ENCODE measurements at regions not wholly inside any gene's neighbourhood (a gene's known extent, or its start where the extent isn't known, plus 50 kb on each side); places are given as distances from the start of the nearest gene placed in this dataset.

DNA sequence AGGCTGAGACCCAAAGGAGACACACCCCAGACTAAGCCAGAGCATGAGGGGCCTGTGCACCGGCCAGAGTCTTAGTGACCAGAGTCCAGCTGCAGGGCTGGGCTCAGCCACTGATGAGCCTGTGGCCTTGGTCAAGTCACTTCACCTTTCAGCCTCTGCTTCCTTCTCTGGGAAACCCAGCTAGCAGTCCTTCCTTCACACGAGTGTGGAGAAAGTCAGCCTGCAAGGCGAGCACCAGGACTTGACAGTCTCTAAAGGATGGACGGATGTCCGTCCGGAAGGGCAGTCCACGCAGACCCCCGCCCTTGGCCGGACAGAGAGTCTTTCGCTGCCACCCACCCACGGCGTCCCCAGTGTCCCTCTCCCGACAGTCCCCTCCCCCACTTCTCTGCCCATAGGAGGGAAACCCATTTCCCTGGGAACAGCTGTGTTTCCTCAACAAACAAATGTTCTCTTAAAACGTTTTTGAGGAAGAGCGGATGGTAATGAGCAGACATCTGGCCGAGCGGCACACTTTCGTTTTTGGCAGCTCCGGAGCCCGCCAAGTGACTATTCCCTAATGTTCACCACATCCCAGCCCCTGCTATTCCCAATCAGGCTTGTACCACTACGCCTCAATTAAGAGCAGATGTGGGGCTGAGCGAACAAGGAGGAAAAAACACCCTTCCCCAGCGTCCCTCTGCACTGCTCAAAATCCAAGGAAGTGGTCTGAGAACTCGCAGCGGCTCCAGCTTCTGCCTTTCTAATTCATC lies 129.1 kb upstream of the SMAD3 start:
- POLR2A ChIA-PET (ENCODE audit: unreplicated experiment): interaction anchor here (0.5 kb wide), 1 partner anchor 606 kb away, joined by 3 read pairs; the partner anchor contains the start of gene MAP2K5
- Histone ChIP-seq H4K5ac (ENCODE audit: low read depth, low read length) (peak overlapping the region; percentile 26), H3K9ac (ENCODE audit: low read depth, low read length) (peak overlapping the region; percentile 48), H2BK20ac (ENCODE audit: low read depth, low read length) (peak overlapping the region; percentile 71), H3K36me3 (ENCODE audit: control insufficient read depth, insufficient read depth, low read length) (no peaks in the 10 kb centered on the region), H3K79me1 (ENCODE audit: low read depth in 1 of 2, low read length in 2 of 2) (peaks cover 0 to 7% of the 10 kb centered on the region in 2 experiments; a peak in 1 of 4 replicates), H4K91ac (ENCODE audit: insufficient read depth, low read depth, low read length) (peak overlapping the region; percentile 49), H3K18ac (ENCODE audit: low read depth, low read length) (peak overlapping the region; percentile 35), H3K14ac (replicated peaks; ENCODE audit: low read depth, low read length) (peak overlapping the region; percentile 64), H3K9me3 (ENCODE audit: control insufficient read depth, insufficient read depth, low read length) (peaks cover 2% of the 10 kb centered on the region; the same call in 1 of the 2 replicates), H2AK5ac (ENCODE audit: low read depth, low read length) (peak overlapping the region; percentile 40), H3K27ac (ENCODE audit: insufficient read depth, low read length) (peak overlapping the region; percentile 56), H3K27me3 (ENCODE audit: control insufficient read depth, insufficient read depth, low read length) (no peaks in the 10 kb centered on the region), H3K4me2 (ENCODE audit: low read depth, low read length) (peak overlapping the region; percentile 87), H2AK9ac (replicated peaks; ENCODE audit: low read depth, low read length, poor library complexity) (peak overlapping the region; percentile 51), H2AFZ (replicated peaks; ENCODE audit: low read length, poor library complexity) (peak overlapping the region; percentile 85), H3K9me1 (ENCODE audit: insufficient read depth, low read length) (peaks cover 13% of the 10 kb centered on the region), H2BK15ac (ENCODE audit: low read depth, low read length) (peak overlapping the region; percentile 69; the same call in 2 of the 3 replicates), H4K20me1 (ENCODE audit: insufficient read depth, low read length) (peaks cover 11% of the 10 kb centered on the region), H4K8ac (ENCODE audit: low read depth in 2 of 2, low read length in 2 of 2) (peak overlapping the region; percentile 52 to 72), H3K4me1 (ENCODE audit: control insufficient read depth, insufficient read depth, low read length) (peaks cover 23% of the 10 kb centered on the region), H3K4me3 (ENCODE audit: insufficient read depth, low read depth, low read length) (peak overlapping the region; percentile 39), H3K23ac (ENCODE audit: low read depth, low read length) (peak overlapping the region; percentile 81; the same call in 1 of the 2 replicates), H2BK120ac (ENCODE audit: low read depth, low read length) (peak overlapping the region; percentile 78), H3K56ac (ENCODE audit: extremely low read depth, insufficient read depth, low read length) (peak overlapping the region; percentile 26; the same call in 1 of the 2 replicates), H3K4ac (ENCODE audit: low read depth, low read length) (peak overlapping the region; percentile 79), H2BK5ac (ENCODE audit: low read depth, low read length, poor library complexity, severe bottlenecking) (peak overlapping the region; percentile 3)
- DNase-seq: peak; percentile 64
- CTCF ChIA-PET: no interaction called here
- ATAC-seq (ENCODE audit: low read depth): peak; percentile 22
- TF ChIP-seq RFX5 (IDR thresholded peaks at IDR 0.05; ENCODE audit: low read depth, low read length) (no peak), NFE2L2 (IDR thresholded peaks at IDR 0.05; ENCODE audit: low read depth, low read length) (no peak), POLR2A (IDR thresholded peaks at IDR 0.05; ENCODE audit: low read depth, low read length) (no peak)
- TF ChIP-seq, protein P1, sequence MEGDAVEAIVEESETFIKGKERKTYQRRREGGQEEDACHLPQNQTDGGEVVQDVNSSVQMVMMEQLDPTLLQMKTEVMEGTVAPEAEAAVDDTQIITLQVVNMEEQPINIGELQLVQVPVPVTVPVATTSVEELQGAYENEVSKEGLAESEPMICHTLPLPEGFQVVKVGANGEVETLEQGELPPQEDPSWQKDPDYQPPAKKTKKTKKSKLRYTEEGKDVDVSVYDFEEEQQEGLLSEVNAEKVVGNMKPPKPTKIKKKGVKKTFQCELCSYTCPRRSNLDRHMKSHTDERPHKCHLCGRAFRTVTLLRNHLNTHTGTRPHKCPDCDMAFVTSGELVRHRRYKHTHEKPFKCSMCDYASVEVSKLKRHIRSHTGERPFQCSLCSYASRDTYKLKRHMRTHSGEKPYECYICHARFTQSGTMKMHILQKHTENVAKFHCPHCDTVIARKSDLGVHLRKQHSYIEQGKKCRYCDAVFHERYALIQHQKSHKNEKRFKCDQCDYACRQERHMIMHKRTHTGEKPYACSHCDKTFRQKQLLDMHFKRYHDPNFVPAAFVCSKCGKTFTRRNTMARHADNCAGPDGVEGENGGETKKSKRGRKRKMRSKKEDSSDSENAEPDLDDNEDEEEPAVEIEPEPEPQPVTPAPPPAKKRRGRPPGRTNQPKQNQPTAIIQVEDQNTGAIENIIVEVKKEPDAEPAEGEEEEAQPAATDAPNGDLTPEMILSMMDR (conservative IDR thresholded peaks at IDR 0.05; ENCODE audit: low read depth, low read length): no peak
- in situ Hi-C loops (cut with MboI; ENCODE audit: low sequenced_read_pairs) (no loop called here), dilution Hi-C loops (cut with HindIII; ENCODE audit: low sequenced_read_pairs, unreplicated experiment) (no loop called here), intact Hi-C loops (cut with micrococcal nuclease) (no loop called here)
- BruUV-seq (replicated peaks): no TSS peak
- 40% methylated on average over 1 of the region's 25 CpGs; no CpG with 5 or more reads in 1 of the 2 experiments for WGBS, 2 experiments (ENCODE audit: extremely low coverage in 2 of 2, insufficient read length in 1 of 2)
